ENCODE measurements at regions not wholly inside any gene's neighbourhood (a gene's known extent, or its start where the extent isn't known, plus 50 kb on each side); places are given as distances from the start of the nearest gene placed in this dataset.

DNA sequence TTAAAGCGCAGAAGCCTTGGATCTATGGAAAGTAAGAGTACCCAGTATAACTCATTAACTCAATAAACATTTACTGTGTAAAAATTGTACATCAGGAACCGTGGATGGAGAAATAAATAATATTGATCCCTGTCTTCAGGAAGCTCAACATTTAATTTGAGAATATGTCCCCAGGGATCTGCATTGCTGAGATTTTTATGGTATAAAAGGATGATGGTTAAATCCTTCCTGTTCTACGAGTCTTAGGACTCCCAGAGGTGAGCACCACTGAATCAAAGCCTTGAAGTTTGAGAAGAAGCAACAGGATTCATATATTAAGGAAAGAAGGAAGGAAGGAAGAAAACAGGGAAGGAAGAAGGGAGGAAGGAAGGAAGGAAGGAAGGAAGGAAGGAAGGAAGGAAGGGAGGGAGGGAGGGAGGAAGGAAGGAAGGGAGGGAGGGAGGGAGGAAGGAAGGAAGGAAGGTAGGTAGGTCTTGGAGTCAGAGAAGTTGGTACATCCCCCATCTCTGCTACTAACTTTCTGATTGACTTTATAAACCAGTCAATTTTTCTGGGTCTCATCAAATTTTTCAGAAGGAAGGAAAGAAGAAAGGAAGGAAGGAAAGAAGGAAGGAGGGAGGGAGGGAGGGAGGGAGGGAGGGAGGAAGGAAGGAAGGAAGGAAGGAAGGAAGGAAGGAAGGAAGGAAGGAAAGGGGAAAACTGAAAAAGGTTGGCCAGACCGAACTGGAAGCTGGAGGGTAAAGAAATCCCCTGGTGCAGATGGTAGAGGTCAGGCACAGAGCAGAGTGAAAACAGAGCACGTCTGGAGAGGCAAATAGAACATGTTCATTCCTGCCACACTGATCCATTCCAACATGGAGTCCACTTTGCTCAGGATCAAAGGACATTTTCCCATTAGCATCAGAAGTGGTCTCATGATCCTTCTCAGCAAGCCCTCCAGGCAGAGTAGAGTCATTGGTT is 422.2 kb upstream of the CDH11 start:
- no peak for TF ChIP-seq POLR2AphosphoS5 (IDR thresholded peaks at IDR 0.05; ENCODE audit: low read depth, low read length)
- no peak for TF ChIP-seq BHLHE40 (IDR thresholded peaks at IDR 0.05; ENCODE audit: low read length)
- TF ChIP-seq ZNF724P (CRISPR knock-in tag; IDR thresholded peaks at IDR 0.05; ENCODE audit: borderline replicate concordance), result no peak
- TF ChIP-seq CTCF (CRISPR knock-in tag; IDR thresholded peaks at IDR 0.05), result no peak
- TF ChIP-seq EZH2 (conservative IDR thresholded peaks at IDR 0.05; ENCODE audit: low read depth, low read length), result no peak
- TF ChIP-seq KDM1A (CRISPR knock-in tag; IDR thresholded peaks at IDR 0.05), result no peak
- TF ChIP-seq, protein P1, sequence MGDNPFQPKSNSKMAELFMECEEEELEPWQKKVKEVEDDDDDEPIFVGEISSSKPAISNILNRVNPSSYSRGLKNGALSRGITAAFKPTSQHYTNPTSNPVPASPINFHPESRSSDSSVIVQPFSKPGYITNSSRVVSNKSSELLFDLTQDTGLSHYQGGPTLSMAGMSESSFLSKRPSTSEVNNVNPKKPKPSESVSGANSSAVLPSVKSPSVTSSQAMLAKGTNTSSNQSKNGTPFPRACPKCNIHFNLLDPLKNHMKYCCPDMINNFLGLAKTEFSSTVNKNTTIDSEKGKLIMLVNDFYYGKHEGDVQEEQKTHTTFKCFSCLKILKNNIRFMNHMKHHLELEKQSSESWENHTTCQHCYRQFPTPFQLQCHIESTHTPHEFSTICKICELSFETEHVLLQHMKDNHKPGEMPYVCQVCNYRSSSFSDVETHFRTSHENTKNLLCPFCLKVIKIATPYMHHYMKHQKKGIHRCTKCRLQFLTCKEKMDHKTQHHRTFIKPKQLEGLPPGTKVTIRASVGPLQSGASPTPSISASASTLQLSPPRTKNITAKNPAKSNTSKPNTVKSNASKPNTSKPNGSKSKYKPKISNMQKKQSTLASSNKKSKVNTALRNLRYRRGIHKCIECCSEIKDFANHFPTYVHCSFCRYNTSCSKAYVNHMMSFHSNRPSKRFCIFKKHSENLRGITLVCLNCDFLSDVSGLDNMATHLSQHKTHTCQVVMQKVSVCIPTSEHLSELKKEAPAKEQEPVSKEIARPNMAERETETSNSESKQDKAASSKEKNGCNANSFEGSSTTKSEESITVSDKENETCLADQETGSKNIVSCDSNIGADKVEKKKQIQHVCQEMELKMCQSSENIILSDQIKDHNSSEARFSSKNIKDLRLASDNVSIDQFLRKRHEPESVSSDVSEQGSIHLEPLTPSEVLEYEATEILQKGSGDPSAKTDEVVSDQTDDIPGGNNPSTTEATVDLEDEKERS (CRISPR knock-in tag; IDR thresholded peaks at IDR 0.05), result no peak
- TF ChIP-seq POLR2A (IDR thresholded peaks at IDR 0.05; ENCODE audit: insufficient read depth in 1 of 2, low read depth in 2 of 2, low read length in 2 of 2), result no peak
- TF ChIP-seq CHCHD3 (CRISPR knock-in tag; IDR thresholded peaks at IDR 0.05), result no peak
- TF ChIP-seq NPAS2 (CRISPR knock-in tag; IDR thresholded peaks at IDR 0.05; ENCODE audit: borderline replicate concordance), result no peak
